Karpas-422 (cell line): ENCODE measurements at regions not wholly inside any gene's neighbourhood (a gene's known extent, or its start where the extent isn't known, plus 50 kb on each side); places are given as distances from the start of the nearest gene placed in this dataset.

Experiments used
- DNase-seq: peaks from one replicate; pipeline ENCODE4 v3.0.0-alpha.2; 2015
- H2AFZ ChIP-seq: fragments of 200-600 bp; sonication (generic); 2 replicates; pipeline ENCODE4 v1.6.1; 2014; ENCODE audit warnings: antibody characterized with exemption, low read length, mixed read lengths
- H3K27ac ChIP-seq: fragments of 200-600 bp; sonication (generic); 2 replicates; pipeline ENCODE4 v1.5.1; 2014; ENCODE audit warnings: mild to moderate bottlenecking, low read length, moderate library complexity
- H3K27me3 ChIP-seq: fragments of 200-600 bp; sonication (generic); 2 replicates; pipeline ENCODE4 v1.6.1; 2014; ENCODE audit warnings: low read length, mixed read lengths
- H3K36me3 ChIP-seq: fragments of 200-600 bp; sonication (generic); 2 replicates; pipeline ENCODE4 v1.6.1; 2014; ENCODE audit warnings: low read length, mixed read lengths; ENCODE audit not compliant: insufficient read depth
- H3K4me1 ChIP-seq: fragments of 200-600 bp; sonication (generic); 2 replicates; pipeline ENCODE4 v1.6.1; 2014; ENCODE audit warnings: mild to moderate bottlenecking, low read length, mixed read lengths
- H3K4me2 ChIP-seq: fragments of 200-600 bp; sonication (generic); 2 replicates; pipeline ENCODE4 v1.6.1; 2014; ENCODE audit warnings: low read length, low read depth, mild to moderate bottlenecking; ENCODE audit not compliant: poor library complexity, severe bottlenecking
- H3K4me3 ChIP-seq: fragments of 200-600 bp; sonication (generic); 2 replicates; pipeline ENCODE4 v1.5.1; 2014; ENCODE audit warnings: mild to moderate bottlenecking, antibody characterized with exemption, low read length, mixed read lengths
- H3K79me2 ChIP-seq: fragments of 200-600 bp; sonication (generic); 2 replicates; pipeline ENCODE4 v1.6.1; 2014; ENCODE audit warnings: mild to moderate bottlenecking, low read length, mixed read lengths
- H3K9ac ChIP-seq: fragments of 200-600 bp; sonication (generic); 2 replicates; pipeline ENCODE4 v1.6.0; 2014; ENCODE audit warnings: low read length
- H3K9me2 ChIP-seq: fragments of 200-600 bp; sonication (generic), shearing (Covaris generic); replicated peaks from 2 replicates; pipeline ENCODE4 v1.6.0; 2014; ENCODE audit warnings: mild to moderate bottlenecking, low read length, moderate library complexity; ENCODE audit not compliant: insufficient read depth
- H3K9me3 ChIP-seq: fragments of 300-700, 200-600 bp; sonication (generic); 2 replicates; pipeline ENCODE4 v1.6.1; 2014; ENCODE audit warnings: low read length, mixed read lengths
- H4K20me1 ChIP-seq: fragments of 200-600 bp; sonication (generic); 2 replicates; pipeline ENCODE4 v1.6.1; 2014; ENCODE audit warnings: mild to moderate bottlenecking, antibody characterized with exemption, low read length, low read depth; ENCODE audit not compliant: insufficient read depth

DNA sequence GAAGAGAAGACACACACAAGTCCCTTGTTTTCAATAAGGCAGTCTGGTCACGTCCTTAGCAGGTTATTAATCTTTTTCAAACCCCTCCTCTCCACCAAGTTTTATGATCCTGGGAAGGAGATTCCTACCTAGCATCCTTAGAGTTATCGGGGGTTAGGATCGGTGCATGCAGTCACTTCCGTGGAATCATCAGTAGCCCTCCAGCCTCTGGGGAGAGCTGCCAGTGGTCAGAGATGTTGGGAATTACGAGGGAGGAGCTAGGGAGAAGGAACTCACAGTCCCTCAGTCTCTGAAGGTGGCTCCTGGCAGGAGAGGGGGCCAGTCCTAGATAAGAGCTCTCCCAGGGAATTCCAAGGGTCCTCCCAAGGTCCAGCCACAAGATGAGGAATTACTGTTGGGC, 57.7 kb upstream of the ATP5PO start:
- no peaks in the 10 kb centered on the region for H3K79me2 ChIP-seq
- no peak overlapping the region for H3K9ac ChIP-seq
- H3K36me3 ChIP-seq = no peaks in the 10 kb centered on the region
- H4K20me1 ChIP-seq = no peaks in the 10 kb centered on the region
- no peak overlapping the region for H3K4me3 ChIP-seq
- DNase-seq = no peak
- H3K9me3 ChIP-seq = no peaks in the 10 kb centered on the region
- H2AFZ ChIP-seq = no peak overlapping the region
- H3K27me3 ChIP-seq = no peaks in the 10 kb centered on the region
- no peaks in the 10 kb centered on the region for H3K9me2 ChIP-seq
- no peak overlapping the region for H3K4me2 ChIP-seq
- peaks cover 25% of the 10 kb centered on the region for H3K4me1 ChIP-seq
- H3K27ac ChIP-seq = no peak overlapping the region

DNA sequence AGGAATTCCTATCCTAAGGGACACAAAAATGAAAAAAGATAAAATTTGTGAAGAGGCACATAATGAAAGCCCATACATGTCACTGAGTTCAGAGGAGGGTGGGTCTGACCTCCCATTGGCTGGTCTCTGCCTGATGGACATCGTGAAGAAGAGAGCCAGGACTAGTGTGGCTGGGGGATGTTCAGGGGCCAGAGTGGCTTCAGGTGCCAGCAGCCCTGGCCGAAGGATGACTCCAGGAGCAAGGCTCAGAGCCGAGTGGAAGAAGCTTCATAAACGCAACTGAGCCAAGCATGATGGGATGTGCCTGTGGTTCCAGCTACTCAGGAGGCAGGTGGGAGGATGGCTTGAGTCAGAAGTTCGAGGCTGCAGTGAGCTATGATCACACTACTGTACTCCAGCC, 56.9 kb upstream of the ATP5PO start:
- Histone ChIP-seq H3K36me3 (no peaks in the 10 kb centered on the region), H3K79me2 (no peaks in the 10 kb centered on the region), H3K27ac (no peak overlapping the region)

DNA sequence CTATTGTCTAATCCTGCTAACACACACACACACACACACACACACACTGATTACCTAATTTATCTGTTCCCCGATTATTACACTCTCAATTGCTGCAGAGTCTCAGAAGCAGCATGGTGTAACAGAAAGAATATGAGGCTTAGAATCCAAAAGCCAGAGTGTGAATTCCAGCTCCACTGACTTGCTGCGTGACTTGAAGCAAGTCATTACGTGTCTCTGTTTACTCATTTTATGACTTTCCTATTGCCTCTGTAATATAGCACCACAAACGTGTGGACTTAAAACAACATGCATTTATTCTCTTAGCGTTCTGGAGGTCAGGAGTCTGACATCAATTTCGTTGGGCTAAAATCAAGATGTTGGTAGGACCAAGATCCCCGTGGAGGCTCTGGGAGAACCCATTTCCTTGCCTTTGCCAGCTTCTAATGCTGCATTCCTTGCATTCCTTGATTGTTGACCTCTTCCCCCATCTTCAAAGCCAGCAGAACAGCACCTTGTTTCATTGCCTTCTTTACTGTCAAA, 55.9 kb upstream of the ATP5PO start:
- Histone ChIP-seq H3K79me2 (no peaks in the 10 kb centered on the region), H2AFZ (no peak overlapping the region)

More for the DNA sequence above, 56.9 kb upstream of the ATP5PO start:
- Histone ChIP-seq H3K4me2 (no peak overlapping the region), H3K4me1 (peaks cover 26% of the 10 kb centered on the region), H4K20me1 (no peaks in the 10 kb centered on the region), H3K9me2 (no peaks in the 10 kb centered on the region), H3K9me3 (no peaks in the 10 kb centered on the region), H3K4me3 (no peak overlapping the region), H3K27me3 (no peaks in the 10 kb centered on the region), H2AFZ (no peak overlapping the region), H3K9ac (no peak overlapping the region)
- no peak for DNase-seq

DNA sequence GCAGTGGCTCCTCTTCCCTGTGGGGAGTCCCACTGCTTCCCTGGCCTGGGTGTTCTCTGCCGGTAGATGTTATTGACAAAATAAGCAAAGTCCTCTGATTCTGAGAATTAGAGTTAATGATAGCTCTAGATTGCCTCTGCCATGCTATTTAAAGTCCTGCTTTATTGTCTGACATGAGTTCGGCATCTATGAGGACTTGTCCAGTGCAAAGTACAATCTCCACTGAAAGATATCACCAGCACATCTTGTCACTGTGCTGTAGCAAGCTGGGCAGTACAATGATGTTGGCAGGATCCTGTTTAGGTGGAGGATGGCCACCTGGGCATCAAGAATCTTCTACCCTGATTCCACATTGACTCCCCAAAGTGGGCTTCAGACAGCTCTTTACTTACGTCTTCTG, 54.0 kb upstream of the ATP5PO start:
- Histone ChIP-seq H4K20me1 (no peaks in the 10 kb centered on the region), H3K4me3 (no peak overlapping the region), H3K27me3 (no peaks in the 10 kb centered on the region), H3K9me3 (no peaks in the 10 kb centered on the region), H3K4me1 (peaks cover 3% of the 10 kb centered on the region; the same call in 1 of the 2 replicates), H3K9me2 (no peaks in the 10 kb centered on the region), H3K36me3 (no peaks in the 10 kb centered on the region), H3K9ac (no peak overlapping the region), H3K4me2 (no peak overlapping the region), H3K27ac (no peak overlapping the region), H2AFZ (no peak overlapping the region), H3K79me2 (no peaks in the 10 kb centered on the region)
- no peak for DNase-seq

More for the DNA sequence above, 55.9 kb upstream of the ATP5PO start:
- Histone ChIP-seq H3K4me3 (no peak overlapping the region), H4K20me1 (no peaks in the 10 kb centered on the region), H3K27me3 (no peaks in the 10 kb centered on the region), H3K4me2 (no peak overlapping the region), H3K4me1 (peaks cover 16% of the 10 kb centered on the region), H3K36me3 (no peaks in the 10 kb centered on the region), H3K9ac (no peak overlapping the region), H3K9me3 (no peaks in the 10 kb centered on the region), H3K27ac (no peak overlapping the region), H3K9me2 (no peaks in the 10 kb centered on the region)
- DNase-seq = no peak

DNA sequence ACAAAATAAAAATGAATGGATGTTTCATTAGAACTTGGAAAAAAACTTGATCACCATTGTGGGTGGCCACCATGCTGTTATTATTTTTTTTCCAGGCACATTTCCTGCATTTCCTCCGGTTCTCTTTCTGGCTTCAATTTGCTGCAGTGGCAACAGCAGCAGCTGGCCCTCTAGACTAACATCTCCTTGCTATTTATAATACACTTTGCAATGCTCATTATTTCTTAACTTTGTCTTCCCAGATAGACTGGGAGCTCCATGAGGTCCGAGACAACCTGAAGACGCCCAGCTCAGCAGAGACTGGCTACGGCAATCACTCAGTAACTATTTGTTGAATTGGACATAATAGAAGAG, 53.4 kb upstream of the ATP5PO start:
- Histone ChIP-seq H3K9me3 (no peaks in the 10 kb centered on the region), H4K20me1 (no peaks in the 10 kb centered on the region), H3K4me3 (no peak overlapping the region), H3K4me1 (peaks cover 3% of the 10 kb centered on the region; the same call in 1 of the 2 replicates), H3K79me2 (no peaks in the 10 kb centered on the region), H3K36me3 (no peaks in the 10 kb centered on the region), H3K4me2 (no peak overlapping the region), H3K27me3 (no peaks in the 10 kb centered on the region), H3K9me2 (no peaks in the 10 kb centered on the region), H3K9ac (no peak overlapping the region), H3K27ac (no peak overlapping the region), H2AFZ (peak overlapping the region; percentile 98; the same call in 1 of the 2 replicates)
- no peak for DNase-seq

DNA sequence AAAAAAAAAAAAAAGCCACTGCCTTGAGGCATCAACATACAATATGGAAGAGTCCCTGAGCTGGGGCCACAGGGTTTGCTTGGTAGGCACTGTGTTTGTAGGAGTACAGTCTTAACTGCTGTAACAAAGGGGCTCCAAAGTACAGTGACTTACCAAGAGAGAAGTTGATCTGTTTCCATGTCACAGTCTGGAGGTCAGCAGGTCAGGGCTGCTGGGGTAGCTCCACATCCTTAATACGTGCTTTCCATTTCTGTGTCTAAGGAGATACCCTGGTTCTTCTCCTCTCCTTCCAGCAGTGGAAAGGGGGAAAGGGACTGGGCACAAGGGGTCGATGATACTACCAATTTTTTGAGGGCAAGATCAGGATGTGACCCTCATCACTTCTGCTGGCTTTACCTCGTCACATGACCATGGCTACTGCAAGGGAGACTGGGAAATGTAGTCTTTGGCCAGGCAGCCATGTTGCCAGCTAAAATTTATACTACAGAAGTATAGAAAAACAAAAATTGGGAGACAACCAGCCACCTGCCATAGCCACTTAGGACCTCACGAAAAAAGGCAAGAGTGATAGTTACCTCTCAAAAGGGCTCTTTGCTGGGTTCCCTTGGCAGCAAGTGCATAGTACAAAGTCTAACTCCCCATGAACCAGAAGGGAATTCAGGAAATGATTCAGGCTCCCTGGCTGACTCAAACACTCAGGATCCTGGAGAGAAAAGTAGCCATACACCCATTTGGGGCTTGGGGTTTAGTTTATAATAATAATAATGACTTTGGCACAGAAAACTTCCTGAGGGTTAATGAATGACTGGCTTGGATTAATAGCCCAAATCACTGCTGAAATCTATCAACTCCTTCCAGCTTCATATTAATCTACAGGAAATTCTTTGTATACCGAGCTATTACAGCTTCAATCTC, 52.7 kb upstream of the ATP5PO start:
- peak; percentile 81 for DNase-seq
- H2AFZ ChIP-seq = peak overlapping the region; percentile 98
- H3K36me3 ChIP-seq = no peaks in the 10 kb centered on the region
- H3K27ac ChIP-seq = no peak overlapping the region
- no peaks in the 10 kb centered on the region for H3K79me2 ChIP-seq
- H3K4me1 ChIP-seq = peaks cover 3% of the 10 kb centered on the region; the same call in 1 of the 2 replicates
- H3K9me2 ChIP-seq = no peaks in the 10 kb centered on the region
- H3K27me3 ChIP-seq = no peaks in the 10 kb centered on the region
- peak overlapping the region; percentile 45 for H3K4me2 ChIP-seq
- no peak overlapping the region for H3K4me3 ChIP-seq
- H3K9ac ChIP-seq = no peak overlapping the region
- no peaks in the 10 kb centered on the region for H4K20me1 ChIP-seq
- no peaks in the 10 kb centered on the region for H3K9me3 ChIP-seq

DNA sequence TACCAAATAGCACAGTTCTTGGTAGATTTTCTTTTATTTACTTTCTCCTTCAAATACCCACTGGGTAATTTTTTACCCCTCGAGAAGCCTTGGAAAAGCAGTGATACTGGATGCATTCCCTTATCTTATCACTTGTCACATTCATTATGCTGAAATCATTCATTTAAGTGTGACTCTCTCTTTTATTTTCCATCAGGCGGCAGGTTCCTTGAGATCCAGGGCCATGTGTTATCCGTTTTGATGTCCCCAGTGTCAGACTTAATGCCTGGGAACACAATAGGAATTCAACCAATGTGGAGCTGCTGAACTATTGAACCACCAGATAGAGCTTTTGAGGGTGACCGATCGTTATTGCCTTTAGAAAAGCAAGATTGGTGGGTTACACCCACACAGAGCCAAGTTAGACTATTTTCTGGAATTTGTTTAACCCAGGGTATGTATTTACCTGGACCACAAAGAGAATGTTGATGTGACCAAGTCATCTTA, 51.5 kb upstream of the ATP5PO start:
- DNase-seq = no peak
- Histone ChIP-seq H3K4me2 (no peak overlapping the region), H3K4me3 (no peak overlapping the region)

DNA sequence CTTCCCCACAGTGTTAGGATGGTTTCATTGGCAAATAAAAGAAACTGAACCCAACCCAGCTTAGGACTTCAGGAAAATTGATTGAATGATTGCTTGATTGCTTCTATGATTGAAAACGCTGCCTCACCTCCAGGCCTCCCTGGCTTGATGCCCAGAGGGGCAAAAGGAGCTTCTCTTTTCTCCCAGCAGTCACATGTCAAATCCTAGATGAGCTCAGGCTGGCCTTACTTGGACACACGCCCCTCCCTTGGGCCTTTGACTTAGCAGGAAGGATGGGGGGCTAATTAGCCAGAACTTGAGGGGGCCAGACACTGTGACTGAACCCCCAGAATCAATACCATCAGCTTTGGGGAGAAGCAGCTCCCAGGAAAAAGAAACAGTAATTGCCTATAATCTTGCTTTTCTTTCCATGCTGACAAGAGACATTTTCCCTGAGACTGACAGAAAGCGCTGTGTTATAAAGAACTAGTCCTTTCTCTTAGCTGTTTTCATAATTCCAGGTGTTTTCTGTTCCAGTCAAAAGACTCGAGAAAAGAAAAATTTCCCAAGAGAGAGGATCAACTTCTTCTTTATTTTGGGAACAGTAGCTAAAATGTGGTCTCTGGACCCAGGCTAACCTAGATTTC, 50.8 kb upstream of the ATP5PO start:
- no peaks in the 10 kb centered on the region for H3K36me3 ChIP-seq

More for the DNA sequence above, 51.5 kb upstream of the ATP5PO start:
- H3K9ac ChIP-seq = no peak overlapping the region
- no peak overlapping the region for H2AFZ ChIP-seq
- no peaks in the 10 kb centered on the region for H4K20me1 ChIP-seq
- H3K27me3 ChIP-seq = no peaks in the 10 kb centered on the region
- H3K9me3 ChIP-seq = no peaks in the 10 kb centered on the region
- no peaks in the 10 kb centered on the region for H3K79me2 ChIP-seq
- H3K4me1 ChIP-seq = peaks cover 3% of the 10 kb centered on the region; the same call in 1 of the 2 replicates
- H3K27ac ChIP-seq = no peak overlapping the region
- no peaks in the 10 kb centered on the region for H3K36me3 ChIP-seq
- H3K9me2 ChIP-seq = no peaks in the 10 kb centered on the region

More for the DNA sequence above, 50.8 kb upstream of the ATP5PO start:
- H4K20me1 ChIP-seq = no peaks in the 10 kb centered on the region
- no peaks in the 10 kb centered on the region for H3K9me2 ChIP-seq
- H3K9me3 ChIP-seq = no peaks in the 10 kb centered on the region
- DNase-seq = no peak
- H3K4me3 ChIP-seq = no peak overlapping the region
- no peak overlapping the region for H2AFZ ChIP-seq
- H3K4me1 ChIP-seq = peaks cover 3% of the 10 kb centered on the region; the same call in 1 of the 2 replicates
- H3K4me2 ChIP-seq = no peak overlapping the region
- H3K79me2 ChIP-seq = no peaks in the 10 kb centered on the region
- H3K9ac ChIP-seq = no peak overlapping the region
- H3K27ac ChIP-seq = no peak overlapping the region
- H3K27me3 ChIP-seq = no peaks in the 10 kb centered on the region
